ENCODE measurements at regions not wholly inside any gene's neighbourhood (a gene's known extent, or its start where the extent isn't known, plus 50 kb on each side); places are given as distances from the start of the nearest gene placed in this dataset.

GRCh38 chr21:15119486-15119885 lies 54.7 kb upstream of the NRIP1 start:
- no peak for DNase-seq (ENCODE audit: low read depth)
- no peaks in the 10 kb centered on the region for H3K36me3 ChIP-seq (ENCODE audit: insufficient read depth, low read length)
- Mint-ChIP-seq H3K4me3 (ENCODE audit: unreplicated experiment) (no peak overlapping the region), H3K9me3 (ENCODE audit: unreplicated experiment) (no peaks in the 10 kb centered on the region), H3K27me3 (ENCODE audit: low read depth, unreplicated experiment) (no peaks in the 10 kb centered on the region), H3K4me1 (ENCODE audit: low read depth, unreplicated experiment) (peaks cover 13% of the 10 kb centered on the region), H3K36me3 (ENCODE audit: low read depth, unreplicated experiment) (no peaks in the 10 kb centered on the region), H3K27ac (ENCODE audit: unreplicated experiment) (no peak overlapping the region)
- no peak overlapping the region for H2AFZ ChIP-seq (ENCODE audit: low read depth, low read length)
- H3K4me2 ChIP-seq (ENCODE audit: low read length), result no peak overlapping the region
- no peaks in the 10 kb centered on the region for H3K79me2 ChIP-seq (ENCODE audit: insufficient read depth, low read length)
- H3K4me3 ChIP-seq (ENCODE audit: insufficient read depth, low read depth, low read length), result no peak overlapping the region
- no peaks in the 10 kb centered on the region for H3K27me3 ChIP-seq (ENCODE audit: insufficient read depth, low read length)
- no peaks in the 10 kb centered on the region for H3K9me3 ChIP-seq (ENCODE audit: insufficient read depth, low read depth, low read length)
- H3K27ac ChIP-seq (ENCODE audit: low read depth, low read length), result no peak overlapping the region
- no peak overlapping the region for H3K9ac ChIP-seq (ENCODE audit: low read length)
- FAIRE-seq, result no peak
- peaks cover 4% of the 10 kb centered on the region for H3K4me1 ChIP-seq (ENCODE audit: insufficient read depth, low read length)
- TF ChIP-seq CTCF (IDR thresholded peaks at IDR 0.05; ENCODE audit: insufficient read depth, low read depth, low read length) (no peak), EZH2 (IDR thresholded peaks at IDR 0.05; ENCODE audit: insufficient read depth, low read length) (no peak)
- H4K20me1 ChIP-seq (ENCODE audit: insufficient read depth, low read length), result no peaks in the 10 kb centered on the region

- no peak for TF ChIP-seq CTCF (IDR thresholded peaks at IDR 0.05; ENCODE audit: insufficient read depth, low read depth, low read length)
- no peak for TF ChIP-seq EZH2 (IDR thresholded peaks at IDR 0.05; ENCODE audit: insufficient read depth, low read length)
- no peak for FAIRE-seq
- no peak overlapping the region for H3K4me3 ChIP-seq (ENCODE audit: insufficient read depth, low read depth, low read length)
Observed at GRCh38 chr21:15121097-15121654, 56.4 kb upstream of the NRIP1 start.

GRCh38 chr21:15121655-15122120 lies 56.9 kb upstream of the NRIP1 start:
- Mint-ChIP-seq H3K36me3 (ENCODE audit: low read depth, unreplicated experiment) (no peaks in the 10 kb centered on the region), H3K27ac (ENCODE audit: unreplicated experiment) (no peak overlapping the region), H3K9me3 (ENCODE audit: unreplicated experiment) (no peaks in the 10 kb centered on the region), H3K4me3 (ENCODE audit: unreplicated experiment) (no peak overlapping the region), H3K27me3 (ENCODE audit: low read depth, unreplicated experiment) (no peaks in the 10 kb centered on the region), H3K4me1 (ENCODE audit: low read depth, unreplicated experiment) (peaks cover 13% of the 10 kb centered on the region)
- Histone ChIP-seq H2AFZ (ENCODE audit: low read depth, low read length) (peak overlapping the region; percentile 46), H3K4me3 (ENCODE audit: insufficient read depth, low read depth, low read length) (no peak overlapping the region), H3K27ac (ENCODE audit: low read depth, low read length) (no peak overlapping the region), H3K27me3 (ENCODE audit: insufficient read depth, low read length) (no peaks in the 10 kb centered on the region), H4K20me1 (ENCODE audit: insufficient read depth, low read length) (no peaks in the 10 kb centered on the region), H3K4me2 (ENCODE audit: low read length) (peak overlapping the region; percentile 39), H3K36me3 (ENCODE audit: insufficient read depth, low read length) (no peaks in the 10 kb centered on the region), H3K9ac (ENCODE audit: low read length) (no peak overlapping the region), H3K9me3 (ENCODE audit: insufficient read depth, low read depth, low read length) (no peaks in the 10 kb centered on the region), H3K79me2 (ENCODE audit: insufficient read depth, low read length) (no peaks in the 10 kb centered on the region), H3K4me1 (ENCODE audit: insufficient read depth, low read length) (peaks cover 4% of the 10 kb centered on the region)
- FAIRE-seq, result no peak
- peak; percentile 51 for DNase-seq (ENCODE audit: low read depth)
- no peak for TF ChIP-seq EZH2 (IDR thresholded peaks at IDR 0.05; ENCODE audit: insufficient read depth, low read length)

More at GRCh38 chr21:15121097-15121654, 56.4 kb upstream of the NRIP1 start:
- H2AFZ ChIP-seq (ENCODE audit: low read depth, low read length), result peak overlapping the region; percentile 46
- H3K4me1 Mint-ChIP-seq (ENCODE audit: low read depth, unreplicated experiment), result peaks cover 13% of the 10 kb centered on the region
- no peak overlapping the region for H3K4me3 Mint-ChIP-seq (ENCODE audit: unreplicated experiment)
- no peaks in the 10 kb centered on the region for H3K9me3 ChIP-seq (ENCODE audit: insufficient read depth, low read depth, low read length)
- H3K9ac ChIP-seq (ENCODE audit: low read length), result no peak overlapping the region
- no peaks in the 10 kb centered on the region for H4K20me1 ChIP-seq (ENCODE audit: insufficient read depth, low read length)
- no peak overlapping the region for H3K27ac ChIP-seq (ENCODE audit: low read depth, low read length)
- peaks cover 4% of the 10 kb centered on the region for H3K4me1 ChIP-seq (ENCODE audit: insufficient read depth, low read length)
- H3K27ac Mint-ChIP-seq (ENCODE audit: unreplicated experiment), result no peak overlapping the region
- no peaks in the 10 kb centered on the region for H3K79me2 ChIP-seq (ENCODE audit: insufficient read depth, low read length)
- H3K9me3 Mint-ChIP-seq (ENCODE audit: unreplicated experiment), result no peaks in the 10 kb centered on the region
- DNase-seq (ENCODE audit: low read depth), result no peak
- H3K36me3 ChIP-seq (ENCODE audit: insufficient read depth, low read length), result no peaks in the 10 kb centered on the region
- H3K4me2 ChIP-seq (ENCODE audit: low read length), result peak overlapping the region; percentile 39
- no peaks in the 10 kb centered on the region for H3K27me3 ChIP-seq (ENCODE audit: insufficient read depth, low read length)
- H3K36me3 Mint-ChIP-seq (ENCODE audit: low read depth, unreplicated experiment), result no peaks in the 10 kb centered on the region
- no peaks in the 10 kb centered on the region for H3K27me3 Mint-ChIP-seq (ENCODE audit: low read depth, unreplicated experiment)

Measured in astrocyte (in vitro differentiated cells and primary cell).